MM.1S (cell line): ENCODE measurements at regions not wholly inside any gene's neighbourhood (a gene's known extent, or its start where the extent isn't known, plus 50 kb on each side); places are given as distances from the start of the nearest gene placed in this dataset.

Experiments used
- DNase-seq: peaks from one replicate; pipeline ENCODE4 v3.0.0-alpha.2; 2015
- H2AFZ ChIP-seq: fragments of 300-600 bp; sonication (generic); 2 replicates; pipeline ENCODE4 v1.6.0; 2016; ENCODE audit warnings: antibody characterized with exemption, low read length
- H3F3A ChIP-seq: fragments of 300-600 bp; sonication (generic); 2 replicates; pipeline ENCODE4 v1.6.1; 2016; ENCODE audit warnings: mild to moderate bottlenecking, antibody characterized with exemption, low read length, moderate library complexity, mixed read lengths; ENCODE audit not compliant: insufficient read depth
- H3K27ac ChIP-seq: fragments of 300-600 bp; sonication (generic); 2 replicates; pipeline ENCODE4 v1.5.1; 2016; ENCODE audit warnings: mild to moderate bottlenecking, low read length
- H3K27me3 ChIP-seq: fragments of 300-600 bp; sonication (generic); replicated peaks from 2 replicates; pipeline ENCODE4 v1.6.0; 2016; ENCODE audit warnings: low read length; ENCODE audit not compliant: insufficient read depth
- H3K36me3 ChIP-seq: fragments of 300-600 bp; sonication (generic); replicated peaks from 2 replicates; pipeline ENCODE4 v1.6.1; 2016; ENCODE audit warnings: mild to moderate bottlenecking, low read length, mixed read lengths; ENCODE audit not compliant: insufficient read depth
- H3K4me1 ChIP-seq: fragments of 300-600 bp; sonication (generic); 2 replicates; pipeline ENCODE4 v1.6.1; 2016; ENCODE audit warnings: low read length, mixed read lengths
- H3K4me2 ChIP-seq: fragments of 300-600 bp; sonication (generic); 2 replicates; pipeline ENCODE4 v1.6.0; 2016; ENCODE audit warnings: low read depth, low read length
- H3K4me3 ChIP-seq: fragments of 300-600 bp; sonication (generic); 2 replicates; pipeline ENCODE4 v1.5.1; 2016; ENCODE audit warnings: low read length, mixed read lengths
- H3K79me2 ChIP-seq: fragments of 300-600 bp; sonication (generic); 2 replicates; pipeline ENCODE4 v1.6.1; 2016; ENCODE audit warnings: mixed run types, low read length, mixed read lengths
- H3K9ac ChIP-seq: fragments of 300-600 bp; sonication (generic); 2 replicates; pipeline ENCODE4 v1.6.1; 2016; ENCODE audit warnings: low read length, mixed read lengths
- H3K9me2 ChIP-seq: fragments of 300-600 bp; sonication (generic); replicated peaks from 2 replicates; pipeline ENCODE4 v1.6.1; 2016; ENCODE audit warnings: mild to moderate bottlenecking, low read length, mixed read lengths; ENCODE audit not compliant: insufficient read depth
- H3K9me3 ChIP-seq: fragments of 300-600 bp; sonication (generic); replicated peaks from 2 replicates; pipeline ENCODE4 v1.6.1; 2016; ENCODE audit warnings: mild to moderate bottlenecking, low read length, mixed read lengths; ENCODE audit not compliant: insufficient read depth
- H4K20me1 ChIP-seq: fragments of 300-600 bp; sonication (generic); 2 replicates; pipeline ENCODE4 v1.6.1; 2016; ENCODE audit warnings: mild to moderate bottlenecking, low read length, moderate library complexity, mixed read lengths; ENCODE audit not compliant: insufficient read depth
- CTCF ChIP-seq: fragments of 300-600 bp; sonication (generic); IDR thresholded peaks from 2 replicates; pipeline ENCODE4 v1.5.1; 2016; ENCODE audit warnings: antibody characterized with exemption, low read length, mixed read lengths
- EZH2 ChIP-seq: fragments of 300-600 bp; sonication (generic); optimal IDR thresholded peaks from 2 replicates; pipeline ENCODE3; 2017; ENCODE audit warnings: low read depth, mild to moderate bottlenecking, antibody characterized with exemption, low read length, mixed read lengths
- EZH2phosphoT487 ChIP-seq: fragments of 300-600 bp; sonication (generic); IDR thresholded peaks from 2 replicates; pipeline ENCODE4 v1.6.1; 2018; ENCODE audit warnings: antibody characterized with exemption, low read length

- Histone ChIP-seq H3F3A (no peaks in the 10 kb centered on the region), H3K27ac (no peak overlapping the region), H2AFZ (no peak overlapping the region), H3K9ac (no peak overlapping the region), H3K4me1 (no peaks in the 10 kb centered on the region), H3K79me2 (no peaks in the 10 kb centered on the region), H3K4me2 (no peak overlapping the region), H3K4me3 (no peak overlapping the region), H4K20me1 (no peaks in the 10 kb centered on the region), H3K27me3 (no peaks in the 10 kb centered on the region; the same call in 1 of the 2 replicates), H3K9me3 (no peaks in the 10 kb centered on the region), H3K9me2 (no peaks in the 10 kb centered on the region), H3K36me3 (no peaks in the 10 kb centered on the region)
- DNase-seq, result no peak
- TF ChIP-seq CTCF (no peak), EZH2phosphoT487 (no peak), EZH2 (no peak)
These were observed 308.2 kb downstream of the ADGRD1 start for GRCh38 chr12:131261906-131262305.

- TF ChIP-seq CTCF (no peak), EZH2 (no peak), EZH2phosphoT487 (no peak)
These were observed 309.9 kb downstream of the ADGRD1 start for GRCh38 chr12:131263626-131264025.

GRCh38 chr12:131264635-131265034 lies 310.9 kb downstream of the ADGRD1 start:
- H3K4me2 ChIP-seq, result no peak overlapping the region
- H3K9ac ChIP-seq, result no peak overlapping the region
- DNase-seq, result no peak
- TF ChIP-seq EZH2phosphoT487 (no peak), EZH2 (no peak), CTCF (no peak)
- no peaks in the 10 kb centered on the region for H3F3A ChIP-seq
- no peak overlapping the region for H3K27ac ChIP-seq
- no peaks in the 10 kb centered on the region for H3K36me3 ChIP-seq
- H3K9me3 ChIP-seq, result no peaks in the 10 kb centered on the region
- H4K20me1 ChIP-seq, result no peaks in the 10 kb centered on the region
- H3K9me2 ChIP-seq, result no peaks in the 10 kb centered on the region
- H3K79me2 ChIP-seq, result no peaks in the 10 kb centered on the region
- H2AFZ ChIP-seq, result no peak overlapping the region
- no peak overlapping the region for H3K4me3 ChIP-seq
- H3K4me1 ChIP-seq, result no peaks in the 10 kb centered on the region
- no peaks in the 10 kb centered on the region; the same call in 1 of the 2 replicates for H3K27me3 ChIP-seq

More at GRCh38 chr12:131263626-131264025, 309.9 kb downstream of the ADGRD1 start:
- Histone ChIP-seq H3F3A (no peaks in the 10 kb centered on the region), H3K4me1 (no peaks in the 10 kb centered on the region), H4K20me1 (no peaks in the 10 kb centered on the region), H3K79me2 (no peaks in the 10 kb centered on the region), H3K9me2 (no peaks in the 10 kb centered on the region), H3K9me3 (no peaks in the 10 kb centered on the region), H2AFZ (no peak overlapping the region), H3K4me2 (no peak overlapping the region), H3K36me3 (no peaks in the 10 kb centered on the region), H3K27me3 (no peaks in the 10 kb centered on the region; the same call in 1 of the 2 replicates), H3K27ac (no peak overlapping the region), H3K4me3 (no peak overlapping the region), H3K9ac (no peak overlapping the region)
- no peak for DNase-seq
